IPS-11a (cell line): ENCODE measurements at regions not wholly inside any gene's neighbourhood (a gene's known extent, or its start where the extent isn't known, plus 50 kb on each side); places are given as distances from the start of the nearest gene placed in this dataset.

ENCODE experiments used
- H3K4me3 ChIP-seq: one replicate; pipeline ENCODE4 v1.5.1; 2013; ENCODE audit warnings: low read depth, low read length, control low read depth

- H3K4me3 ChIP-seq: no peak overlapping the region
Observed at GRCh38 chr2:120439637-120440384, 93.9 kb downstream of the INHBB start.

- H3K4me3 ChIP-seq: no peak overlapping the region
Observed at GRCh38 chr2:120440521-120441350, 94.8 kb downstream of the INHBB start.

GRCh38 chr2:120441351-120441700, 95.4 kb downstream of the INHBB start:
- no peak overlapping the region for H3K4me3 ChIP-seq

GRCh38 chr2:120441744-120442471, 96.0 kb downstream of the INHBB start:
- H3K4me3 ChIP-seq: peak overlapping the region; percentile 49

GRCh38 chr2:120442541-120442922, 96.6 kb downstream of the INHBB start:
- H3K4me3 ChIP-seq: peak overlapping the region; percentile 49

GRCh38 chr2:120442923-120443571, 97.1 kb downstream of the INHBB start:
- H3K4me3 ChIP-seq: peak overlapping the region; percentile 49

- no peak overlapping the region for H3K4me3 ChIP-seq
Observed at GRCh38 chr2:120443946-120444345, 98.0 kb downstream of the INHBB start.

GRCh38 chr2:120444691-120445240, 98.8 kb downstream of the INHBB start:
- H3K4me3 ChIP-seq: no peak overlapping the region

GRCh38 chr2:120445449-120446143, 99.7 kb downstream of the INHBB start:
- H3K4me3 ChIP-seq: no peak overlapping the region

GRCh38 chr2:120446236-120447126, 100.5 kb downstream of the INHBB start:
- no peak overlapping the region for H3K4me3 ChIP-seq

GRCh38 chr2:120447127-120447785, 101.3 kb downstream of the INHBB start:
- H3K4me3 ChIP-seq: no peak overlapping the region

- no peak overlapping the region for H3K4me3 ChIP-seq
Observed at GRCh38 chr2:120448436-120448835, 102.5 kb downstream of the INHBB start.

GRCh38 chr2:120448961-120449810, 103.2 kb downstream of the INHBB start:
- H3K4me3 ChIP-seq: no peak overlapping the region

- no peak overlapping the region for H3K4me3 ChIP-seq
Observed at GRCh38 chr2:120450196-120450820, 104.4 kb downstream of the INHBB start.

GRCh38 chr2:120451334-120451733, 105.4 kb downstream of the INHBB start:
- H3K4me3 ChIP-seq: no peak overlapping the region

- H3K4me3 ChIP-seq: no peak overlapping the region
Observed at GRCh38 chr2:120452131-120452530, 106.2 kb downstream of the INHBB start.

GRCh38 chr2:120452945-120453634, 107.2 kb downstream of the INHBB start:
- H3K4me3 ChIP-seq: no peak overlapping the region
